ENCODE measurements at regions not wholly inside any gene's neighbourhood (a gene's known extent, or its start where the extent isn't known, plus 50 kb on each side); places are given as distances from the start of the nearest gene placed in this dataset.

- 4% methylated on average over 1 of the region's 1 CpG for WGBS
- no peak for DNase-seq (ENCODE audit: low spot score)
- H3K36me3 ChIP-seq = no peaks in the 10 kb centered on the region
- H3K4me3 ChIP-seq = no peak overlapping the region
- no peak overlapping the region for H3K27ac ChIP-seq
- no peak for TF ChIP-seq POLR2AphosphoS5 (IDR thresholded peaks at IDR 0.05)
- TF ChIP-seq CTCF (IDR thresholded peaks at IDR 0.05) = no peak
- TF ChIP-seq POLR2A (IDR thresholded peaks at IDR 0.05) = no peak
- H3K9me3 ChIP-seq = no peaks in the 10 kb centered on the region
- H3K4me1 ChIP-seq (replicated peaks) = no peaks in the 10 kb centered on the region
- H3K27me3 ChIP-seq (replicated peaks; ENCODE audit: insufficient read depth) = no peaks in the 10 kb centered on the region
- intact Hi-C loops (cut with DNase I) = no loop called here
These were observed 64.5 kb upstream of the TAC1 start for GRCh38 chr7:97667359-97667758.

- DNase-seq (ENCODE audit: low spot score) = no peak
- intact Hi-C loops (cut with DNase I) = no loop called here
- Histone ChIP-seq H3K4me1 (replicated peaks) (no peaks in the 10 kb centered on the region), H3K4me3 (no peak overlapping the region), H3K27me3 (replicated peaks; ENCODE audit: insufficient read depth) (no peaks in the 10 kb centered on the region), H3K9me3 (no peaks in the 10 kb centered on the region), H3K36me3 (no peaks in the 10 kb centered on the region), H3K27ac (no peak overlapping the region)
- no peak for TF ChIP-seq POLR2A (IDR thresholded peaks at IDR 0.05)
- no peak for TF ChIP-seq CTCF (IDR thresholded peaks at IDR 0.05)
- no peak for TF ChIP-seq POLR2AphosphoS5 (IDR thresholded peaks at IDR 0.05)
These were observed 60.3 kb upstream of the TAC1 start for GRCh38 chr7:97671571-97671970.

- TF ChIP-seq POLR2AphosphoS5 (IDR thresholded peaks at IDR 0.05) (no peak), CTCF (IDR thresholded peaks at IDR 0.05) (no peak), POLR2A (IDR thresholded peaks at IDR 0.05) (no peak)
- no peak overlapping the region for H3K27ac ChIP-seq
- intact Hi-C loops (cut with DNase I) = no loop called here
- 38% methylated on average over 1 of the region's 1 CpG for WGBS
- H3K4me1 ChIP-seq (replicated peaks) = no peaks in the 10 kb centered on the region
- no peaks in the 10 kb centered on the region for H3K9me3 ChIP-seq
- DNase-seq (ENCODE audit: low spot score) = no peak
- no peak overlapping the region for H3K4me3 ChIP-seq
- H3K27me3 ChIP-seq (replicated peaks; ENCODE audit: insufficient read depth) = no peaks in the 10 kb centered on the region
- no peaks in the 10 kb centered on the region for H3K36me3 ChIP-seq
These were observed 51.3 kb upstream of the TAC1 start for GRCh38 chr7:97680622-97681021.
